SK-N-MC (cell line): ENCODE measurements at regions not wholly inside any gene's neighbourhood (a gene's known extent, or its start where the extent isn't known, plus 50 kb on each side); places are given as distances from the start of the nearest gene placed in this dataset.

Experiments used
- DNase-seq: peaks from one replicate; pipeline ENCODE4 v3.0.0-alpha.2; 2011; ENCODE audit warnings: low read depth, low spot score
- H3K27ac ChIP-seq: fragments of 200-600 bp; sonication (generic); 2 replicates; pipeline ENCODE4 v1.5.1; 2016; ENCODE audit warnings: mixed run types
- H3K36me3 ChIP-seq: fragments of 200-600 bp; sonication (generic); 2 replicates; pipeline ENCODE4 v1.6.1; 2017; ENCODE audit warnings: antibody characterized with exemption, low read length, mixed read lengths; ENCODE audit not compliant: insufficient read depth
- H3K4me3 ChIP-seq: fragments of 200-600 bp; sonication (generic); 2 replicates; pipeline ENCODE4 v1.5.1; 2016
- H3K9ac ChIP-seq: fragments of 200-600 bp; sonication (generic); 2 replicates; pipeline ENCODE4 v1.8.0; 2017; ENCODE audit warnings: mixed run types, mixed read lengths; ENCODE audit not compliant: insufficient read length
- H3K9me3 ChIP-seq: fragments of 200-600 bp; sonication (generic); 2 replicates; pipeline ENCODE4 v1.6.1; 2017; ENCODE audit warnings: low read depth, mild to moderate bottlenecking, antibody characterized with exemption, low read length, moderate library complexity, mixed read lengths
- EZH2 ChIP-seq: fragments of 200-600 bp; sonication (generic); IDR thresholded peaks from one replicate; pipeline ENCODE4 v1.6.1; 2017; ENCODE audit warnings: antibody characterized with exemption
- FOXP2 ChIP-seq: optimal IDR thresholded peaks from 2 replicates; pipeline ENCODE3; 2011; ENCODE audit warnings: mild to moderate bottlenecking, moderate library complexity; ENCODE audit not compliant: insufficient read depth; ENCODE audit errors: extremely low read length, control extremely low read depth
- POLR2AphosphoS5 ChIP-seq: IDR thresholded peaks from 2 replicates; pipeline ENCODE4 v1.6.1; 2012; ENCODE audit warnings: mild to moderate bottlenecking, low read depth, low read length, borderline replicate concordance

GRCh38 chr1:115188680-115189395 is 99.5 kb upstream of the TSPAN2 start:
- TF ChIP-seq EZH2: no peak
- TF ChIP-seq POLR2AphosphoS5: no peak
- no peak for TF ChIP-seq FOXP2
- no peak for DNase-seq
- Histone ChIP-seq H3K9ac (no peak overlapping the region), H3K4me3 (no peak overlapping the region), H3K27ac (no peak overlapping the region), H3K36me3 (no peaks in the 10 kb centered on the region), H3K9me3 (no peaks in the 10 kb centered on the region)

GRCh38 chr1:115186711-115187265 is 97.5 kb upstream of the TSPAN2 start:
- TF ChIP-seq POLR2AphosphoS5 (no peak), EZH2 (no peak), FOXP2 (no peak)
- no peak overlapping the region for H3K27ac ChIP-seq
- H3K36me3 ChIP-seq: no peaks in the 10 kb centered on the region
- no peak overlapping the region for H3K4me3 ChIP-seq
- no peaks in the 10 kb centered on the region for H3K9me3 ChIP-seq
- no peak for DNase-seq
- no peak overlapping the region for H3K9ac ChIP-seq

DNA sequence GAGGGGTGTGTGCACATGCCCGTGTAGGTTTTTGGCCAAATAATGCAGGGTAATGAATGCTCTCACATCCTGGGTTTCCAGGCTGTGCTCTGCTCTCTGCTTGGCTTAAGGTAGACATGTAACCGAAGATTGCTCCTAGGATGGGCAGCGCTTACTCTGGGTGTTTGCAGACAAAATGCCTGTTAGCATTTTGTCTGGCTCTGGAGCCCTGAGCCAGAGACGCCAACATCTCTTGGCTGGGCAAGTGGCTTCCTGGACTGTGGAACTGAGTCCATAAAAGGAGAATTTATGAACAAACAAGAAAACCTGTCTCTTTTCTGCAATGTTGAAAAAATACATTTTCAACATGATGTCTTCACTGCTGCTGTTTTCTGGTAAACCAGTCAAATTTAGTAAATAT is 96.0 kb upstream of the TSPAN2 start:
- no peak overlapping the region for H3K9ac ChIP-seq
- no peak overlapping the region for H3K4me3 ChIP-seq
- TF ChIP-seq EZH2: no peak
- no peak for TF ChIP-seq POLR2AphosphoS5
- no peak for TF ChIP-seq FOXP2
- H3K36me3 ChIP-seq: no peaks in the 10 kb centered on the region
- no peaks in the 10 kb centered on the region for H3K9me3 ChIP-seq
- DNase-seq: no peak
- H3K27ac ChIP-seq: no peak overlapping the region

GRCh38 chr1:115184951-115185331 is 95.6 kb upstream of the TSPAN2 start:
- DNase-seq: no peak
- Histone ChIP-seq H3K9ac (no peak overlapping the region), H3K9me3 (no peaks in the 10 kb centered on the region), H3K36me3 (no peaks in the 10 kb centered on the region), H3K4me3 (no peak overlapping the region), H3K27ac (no peak overlapping the region)
- TF ChIP-seq EZH2 (no peak), POLR2AphosphoS5 (no peak), FOXP2 (no peak)

DNA sequence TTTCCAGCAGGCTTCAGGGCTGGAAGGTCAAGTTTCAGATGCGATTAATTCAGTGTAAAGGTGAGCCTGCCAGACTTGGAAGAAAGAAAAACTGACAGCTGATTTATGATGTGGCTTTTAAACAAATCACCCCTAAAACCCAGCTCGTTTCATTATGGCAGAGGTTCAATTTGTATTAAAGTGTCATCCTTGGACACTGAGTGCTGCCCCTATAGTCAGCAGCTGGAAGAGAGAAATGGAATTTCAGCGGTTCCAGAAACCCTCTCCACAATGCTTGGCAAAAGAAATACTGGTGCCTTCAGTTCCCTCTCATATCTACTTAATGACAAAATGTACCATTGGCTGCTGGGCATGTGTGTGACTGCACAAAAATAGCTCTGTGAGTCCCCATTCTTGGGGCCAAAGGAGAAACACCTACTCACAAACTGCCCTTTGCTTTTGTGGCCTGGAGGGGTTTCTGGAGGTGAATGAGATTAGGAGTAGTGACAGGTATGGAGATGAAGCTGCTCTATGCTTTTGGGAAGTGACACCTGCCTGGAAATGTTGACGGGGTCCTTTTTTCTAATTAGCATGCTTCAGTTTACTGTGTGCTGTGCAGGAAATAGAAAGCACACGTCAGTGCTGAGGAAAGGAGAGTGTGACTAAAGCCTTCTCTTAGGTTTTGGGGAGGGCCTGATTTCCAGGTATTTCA is 95.1 kb upstream of the TSPAN2 start:
- Histone ChIP-seq H3K9me3 (no peaks in the 10 kb centered on the region), H3K36me3 (no peaks in the 10 kb centered on the region), H3K4me3 (no peak overlapping the region), H3K27ac (no peak overlapping the region), H3K9ac (no peak overlapping the region)
- no peak for TF ChIP-seq POLR2AphosphoS5
- no peak for TF ChIP-seq EZH2
- TF ChIP-seq FOXP2: no peak
- DNase-seq: no peak

DNA sequence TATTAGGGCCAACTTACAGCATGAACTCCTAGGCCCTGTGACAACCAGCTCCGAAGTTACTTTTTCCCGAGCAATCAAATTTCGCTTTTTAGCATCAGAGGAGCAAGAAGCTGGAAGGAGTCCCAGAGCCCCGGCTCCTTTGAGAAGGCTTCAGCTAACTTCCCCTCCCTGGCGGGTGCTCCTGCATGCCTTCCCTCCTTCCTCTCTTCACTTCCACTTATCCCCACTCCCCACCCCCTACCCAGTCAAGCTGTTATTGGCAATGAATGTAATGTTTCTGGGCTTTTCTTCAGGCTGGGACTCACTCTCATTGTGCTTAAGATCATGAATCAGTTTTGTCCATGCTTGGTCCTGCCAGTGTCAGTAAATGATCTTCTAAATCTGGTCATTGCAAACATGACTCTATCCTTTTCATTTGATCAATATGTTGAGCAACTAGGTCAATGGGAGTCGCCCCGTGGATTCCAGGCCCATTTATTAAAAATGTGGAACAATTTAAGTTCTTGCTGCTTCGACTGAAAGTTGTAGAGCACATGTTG is 94.5 kb upstream of the TSPAN2 start:
- H3K36me3 ChIP-seq: no peaks in the 10 kb centered on the region
- DNase-seq: no peak
- no peaks in the 10 kb centered on the region for H3K9me3 ChIP-seq
- no peak overlapping the region for H3K9ac ChIP-seq
- no peak overlapping the region for H3K4me3 ChIP-seq
- TF ChIP-seq EZH2: no peak
- TF ChIP-seq POLR2AphosphoS5: no peak
- TF ChIP-seq FOXP2: no peak
- H3K27ac ChIP-seq: no peak overlapping the region

DNA sequence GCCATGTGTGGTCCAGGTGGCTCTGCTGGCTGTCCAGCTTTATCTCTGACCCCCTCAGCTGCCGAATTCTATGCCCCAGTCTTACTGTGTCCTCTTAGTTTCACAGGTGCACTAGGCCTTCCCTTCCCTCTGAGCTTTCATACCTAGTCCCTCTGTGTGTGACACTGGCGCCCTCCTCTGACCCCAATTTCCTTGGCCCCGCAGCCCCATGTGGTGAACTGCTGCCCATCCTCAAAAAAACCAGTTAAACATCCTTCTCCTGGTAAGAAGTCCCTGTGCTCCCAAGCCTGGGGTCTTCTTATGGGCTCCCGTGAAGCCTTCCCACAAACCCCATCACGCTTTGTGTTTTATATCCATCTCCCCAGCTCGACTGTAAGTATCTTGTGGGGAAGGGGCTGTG is 93.9 kb upstream of the TSPAN2 start:
- H3K36me3 ChIP-seq: no peaks in the 10 kb centered on the region
- no peaks in the 10 kb centered on the region for H3K9me3 ChIP-seq
- no peak overlapping the region for H3K27ac ChIP-seq
- H3K9ac ChIP-seq: no peak overlapping the region
- no peak for DNase-seq
- H3K4me3 ChIP-seq: no peak overlapping the region
- TF ChIP-seq EZH2 (no peak), FOXP2 (no peak), POLR2AphosphoS5 (no peak)

DNA sequence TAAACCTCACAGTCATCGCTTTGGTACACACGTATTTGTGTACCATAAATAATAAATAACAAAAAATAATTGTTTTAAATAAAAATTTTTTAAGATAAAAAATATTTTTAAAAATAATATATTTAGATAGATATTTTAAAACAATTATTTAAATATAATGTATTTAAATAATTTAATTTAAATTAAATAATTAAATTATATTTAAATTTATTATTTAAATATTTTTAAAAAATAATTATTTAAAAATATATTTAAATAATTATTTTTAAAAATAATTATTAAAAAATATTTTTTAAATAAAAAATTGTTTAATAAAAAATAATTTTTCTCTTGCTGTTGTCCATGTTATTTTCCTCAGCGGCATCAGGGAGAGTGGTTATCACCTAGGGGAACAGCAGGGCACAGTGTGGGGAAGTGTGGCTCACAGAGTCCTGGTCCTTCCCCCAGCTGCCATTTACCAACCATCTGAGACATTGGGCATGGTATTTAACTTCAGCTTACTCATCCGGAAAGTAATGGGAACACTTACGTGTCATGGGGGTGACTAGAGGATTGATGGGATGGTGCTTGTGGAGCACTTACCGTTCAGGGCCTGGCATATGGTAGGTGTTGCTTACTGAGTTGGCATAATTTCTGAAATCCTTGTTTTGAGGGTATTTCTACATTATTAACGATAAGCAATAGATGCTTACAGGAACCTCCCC is 92.9 kb upstream of the TSPAN2 start:
- Histone ChIP-seq H3K27ac (no peak overlapping the region), H3K9me3 (no peaks in the 10 kb centered on the region), H3K9ac (no peak overlapping the region), H3K36me3 (no peaks in the 10 kb centered on the region), H3K4me3 (no peak overlapping the region)
- DNase-seq: no peak
- TF ChIP-seq POLR2AphosphoS5: no peak
- TF ChIP-seq FOXP2: no peak
- no peak for TF ChIP-seq EZH2
